ENCODE measurements at regions not wholly inside any gene's neighbourhood (a gene's known extent, or its start where the extent isn't known, plus 50 kb on each side); places are given as distances from the start of the nearest gene placed in this dataset.

DNA sequence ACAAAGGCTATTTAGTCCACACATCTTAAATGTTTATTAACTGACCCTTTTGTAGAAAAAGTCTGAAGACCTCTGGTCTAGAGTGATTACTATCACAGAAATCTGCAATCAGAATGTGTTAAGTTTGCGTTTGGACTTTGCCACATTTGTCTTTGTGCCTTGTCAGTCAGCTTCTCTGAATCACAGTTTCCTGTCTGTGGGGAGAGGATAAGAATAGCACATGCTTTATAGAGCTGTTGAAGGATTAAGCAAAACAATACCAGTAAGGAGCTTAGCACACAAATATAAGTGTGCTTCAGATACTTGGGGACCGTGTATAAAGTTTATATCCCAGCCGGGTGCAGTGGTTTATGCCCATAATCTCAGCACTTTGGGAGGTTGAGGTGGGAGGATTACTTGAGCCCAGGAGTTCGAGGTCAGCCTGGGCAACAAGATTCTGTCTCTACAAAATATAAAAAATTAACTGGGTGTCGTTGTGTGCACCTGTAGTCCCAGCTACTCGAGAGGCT, 63.0 kb upstream of the BTG1 start:
- no peak for DNase-seq

DNA sequence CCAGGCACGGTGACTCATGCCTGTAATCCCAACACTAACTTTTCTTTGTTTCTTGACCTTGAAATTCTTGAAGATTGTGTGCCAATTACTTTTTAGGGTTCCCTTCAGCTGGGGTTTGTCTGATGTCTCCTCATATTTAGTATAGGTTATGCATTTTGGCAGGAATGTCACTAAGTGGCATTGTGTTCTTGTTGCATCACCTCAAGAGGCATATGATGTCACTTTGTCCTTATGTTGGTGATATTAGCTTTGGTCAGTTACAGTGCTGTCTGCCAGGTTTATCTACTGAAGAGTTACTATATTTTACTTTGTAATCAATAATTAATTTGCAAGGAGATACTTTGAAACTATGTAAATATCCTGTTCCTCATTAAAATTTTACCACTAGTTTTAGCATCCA, 61.0 kb upstream of the BTG1 start:
- DNase-seq = no peak

DNA sequence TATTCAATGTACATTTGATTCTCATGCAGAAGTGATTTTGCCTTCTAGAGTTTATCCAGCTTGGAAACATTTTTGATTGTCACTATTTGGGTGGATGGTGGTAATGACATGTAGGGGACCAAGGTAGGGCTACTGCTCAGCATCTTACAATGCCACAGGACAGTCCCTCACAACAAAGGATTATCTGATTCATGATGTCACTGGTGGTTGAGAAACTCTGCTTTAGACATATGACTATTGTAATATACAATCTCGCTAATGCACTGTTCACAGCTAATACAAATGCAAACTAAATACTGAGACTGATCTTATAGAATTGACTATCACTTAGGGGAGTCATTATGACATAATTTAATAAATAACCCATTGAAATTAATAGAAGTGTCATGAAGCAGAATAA, 60.4 kb upstream of the BTG1 start:
- no peak for DNase-seq

DNA sequence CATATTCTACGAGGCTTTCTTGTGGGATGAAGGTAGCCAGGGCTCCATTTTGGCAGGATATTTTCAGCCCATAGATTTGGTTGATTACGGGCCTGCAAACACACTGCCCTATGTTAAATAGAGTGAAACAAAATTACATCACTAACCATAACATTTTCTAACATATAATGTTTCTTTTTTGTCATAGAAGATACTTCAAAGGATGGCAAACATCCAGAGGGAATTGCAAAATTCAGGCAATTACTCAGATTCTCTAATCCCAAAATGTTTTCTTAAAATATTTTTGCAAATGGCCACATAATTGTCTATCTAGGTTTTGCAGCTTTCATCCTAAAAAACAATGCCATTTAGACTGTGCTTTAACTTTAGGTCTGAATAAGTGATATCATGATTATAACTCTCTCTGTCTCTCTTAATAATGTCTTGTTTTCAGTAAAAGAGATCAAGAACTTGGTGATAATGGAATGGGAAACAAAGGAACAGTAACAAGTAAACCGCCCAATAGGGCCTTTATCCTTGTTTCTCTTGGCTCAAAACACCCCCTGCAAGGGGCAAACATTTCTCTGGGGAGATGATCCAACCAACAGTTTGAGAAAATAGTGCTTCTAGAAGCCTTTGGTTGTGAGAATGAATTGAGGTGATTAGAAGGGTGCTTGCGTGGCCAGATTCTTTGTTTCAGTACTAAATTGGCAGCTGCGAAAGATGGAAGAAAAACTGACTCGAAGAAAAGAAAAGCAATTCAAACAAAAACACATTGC, 54.4 kb upstream of the BTG1 start:
- DNase-seq = no peak

DNA sequence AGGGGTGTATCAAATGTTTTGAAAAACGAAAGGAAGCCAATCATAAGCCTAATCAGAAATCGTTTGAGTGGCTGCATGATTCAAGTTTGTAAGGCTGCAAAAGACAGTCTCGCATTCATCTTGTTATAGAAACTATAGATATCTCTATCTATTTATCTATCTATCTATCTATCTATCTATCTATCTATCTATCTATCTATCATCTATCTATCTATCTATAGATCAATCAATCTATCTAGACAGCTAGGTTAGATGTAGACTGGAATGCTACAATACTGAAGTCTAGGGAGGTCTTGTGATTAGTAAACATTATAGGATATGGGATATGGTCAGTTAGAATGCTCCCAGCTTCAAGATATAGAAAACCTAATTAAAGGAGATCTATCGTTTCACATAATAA, 52.2 kb upstream of the BTG1 start:
- DNase-seq = no peak

DNA sequence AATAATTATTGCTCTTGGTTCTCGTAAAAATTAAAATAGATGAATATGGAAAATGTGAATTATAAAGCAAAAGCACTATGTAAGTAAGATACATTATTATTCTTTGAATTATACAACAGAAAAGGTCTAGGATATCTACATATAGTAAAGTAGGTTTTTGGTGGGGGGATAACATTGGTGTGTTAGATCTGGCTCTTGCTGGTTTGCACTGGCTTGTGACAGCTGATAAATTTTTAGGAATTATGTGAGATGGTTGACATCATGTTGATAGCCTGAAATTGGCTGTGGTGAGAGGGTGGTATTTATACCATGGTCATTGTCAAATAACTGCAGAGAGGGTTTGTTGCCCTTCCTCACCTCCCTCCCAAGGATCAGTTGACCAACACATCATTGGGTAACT, 50.7 kb upstream of the BTG1 start:
- DNase-seq = no peak

Data from left hindlimb (tissue), 1 donor.